HAP-1 (cell line): ENCODE measurements at regions not wholly inside any gene's neighbourhood (a gene's known extent, or its start where the extent isn't known, plus 50 kb on each side); places are given as distances from the start of the nearest gene placed in this dataset.
"Not testable (repeated sequence)": the region's sequence is repeated elsewhere in the genome, so short reads cannot be mapped to it uniquely, and the experiment has no call there.

Experiments used
- DNase-seq, 2 experiments: peaks; one replicate each; pipeline ENCODE4 v3.0.0-alpha.2; 2016 to 2020; ENCODE audit warnings: low spot score in 2 of 2
- H3K27me3 ChIP-seq: fragments of 250-450 bp; sonication (Bioruptor Pico); 2 replicates; pipeline ENCODE4 v1.5.1; 2020; ENCODE audit warnings: low read depth, mild to moderate bottlenecking, moderate library complexity
- H3K36me3 ChIP-seq: fragments of 250-450 bp; sonication (Bioruptor Pico); replicated peaks from 2 replicates; pipeline ENCODE4 v1.5.1; 2020; ENCODE audit warnings: mild to moderate bottlenecking
- H3K4me1 ChIP-seq: fragments of 250-450 bp; sonication (Bioruptor Pico); 2 replicates; pipeline ENCODE4 v1.5.1; 2020; ENCODE audit warnings: mild to moderate bottlenecking
- H3K4me3 ChIP-seq: fragments of 250-450 bp; sonication (Bioruptor Pico); 2 replicates; pipeline ENCODE4 v1.5.1; 2020; ENCODE audit warnings: mild to moderate bottlenecking, moderate library complexity
- H3K9me3 ChIP-seq: fragments of 250-450 bp; sonication (Bioruptor Pico); 2 replicates; pipeline ENCODE4 v1.5.1; 2020; ENCODE audit warnings: mild to moderate bottlenecking, moderate library complexity
- in situ Hi-C: fragments of 300-500 bp; cut with MboI; formaldehyde crosslinking; loops from 3 replicates; pipeline ENCODE4 v1.14.3; 2020; ENCODE audit warnings: low sequenced_read_pairs, inconsistent platforms, mixed read lengths

- H3K4me3 ChIP-seq: no peak overlapping the region
- no peaks in the 10 kb centered on the region for H3K36me3 ChIP-seq
- no peaks in the 10 kb centered on the region for H3K4me1 ChIP-seq
- no peaks in the 10 kb centered on the region for H3K9me3 ChIP-seq
- in situ Hi-C loops: no loop called here
- DNase-seq: no peak
- H3K27me3 ChIP-seq: peaks cover 15% of the 10 kb centered on the region
Measured at GRCh38 chr13:97875911-97876310, 77.6 kb upstream of the IPO5 start.

DNA sequence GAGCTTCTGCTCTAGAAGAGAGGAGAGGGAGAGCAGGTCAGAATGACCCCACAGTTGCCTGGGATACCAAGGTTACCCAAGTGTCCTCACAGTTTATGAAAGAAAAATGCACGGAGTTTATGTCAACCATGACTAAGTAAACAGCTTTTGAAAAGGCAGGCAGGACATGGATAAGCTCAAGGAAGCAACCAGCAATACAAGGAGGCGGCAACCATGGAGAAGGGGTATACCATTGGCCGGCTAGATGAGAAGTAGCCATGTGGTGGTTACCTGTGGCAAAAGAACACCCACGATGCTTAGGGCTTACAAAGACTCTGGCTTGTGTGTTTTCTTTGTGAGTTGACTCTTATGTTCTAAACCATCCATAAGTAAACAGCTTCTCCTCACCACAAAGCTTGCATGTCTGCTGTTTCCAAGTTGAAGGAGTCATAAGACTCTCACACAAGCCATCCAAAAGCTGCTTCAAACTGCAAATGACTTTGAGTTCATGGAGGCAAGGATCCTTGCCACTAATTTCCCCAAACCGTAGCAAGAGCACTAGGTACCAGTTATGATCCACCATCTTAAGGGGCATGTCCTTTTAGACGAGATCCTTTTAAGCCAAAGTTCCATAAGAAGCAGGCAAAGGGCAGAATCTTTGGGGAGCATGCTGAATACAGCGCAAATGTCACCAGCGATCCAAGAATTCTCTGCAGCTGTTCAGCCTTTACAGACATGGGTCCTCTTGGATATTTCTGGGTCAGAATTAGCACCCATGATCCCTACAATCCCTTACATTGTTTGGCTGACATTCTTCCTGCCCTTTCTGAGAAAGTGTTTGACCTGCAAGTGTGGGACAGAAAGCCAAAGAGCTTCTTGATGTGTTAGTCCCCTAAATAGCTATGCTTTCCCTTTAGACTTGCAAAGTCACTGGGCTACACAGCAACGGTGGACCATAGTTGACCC lies 74.8 kb upstream of the IPO5 start:
- Histone ChIP-seq H3K4me3 (no peak overlapping the region), H3K36me3 (no peaks in the 10 kb centered on the region), H3K4me1 (no peaks in the 10 kb centered on the region), H3K9me3 (no peaks in the 10 kb centered on the region), H3K27me3 (peaks cover 13% of the 10 kb centered on the region)
- DNase-seq: no peak
- in situ Hi-C loops: no loop called here

- peaks cover 13% of the 10 kb centered on the region for H3K27me3 ChIP-seq
- H3K4me1 ChIP-seq: no peaks in the 10 kb centered on the region
- DNase-seq: no peak
- H3K36me3 ChIP-seq: no peaks in the 10 kb centered on the region
- no peaks in the 10 kb centered on the region for H3K9me3 ChIP-seq
- in situ Hi-C loops: no loop called here
- no peak overlapping the region for H3K4me3 ChIP-seq
Measured at GRCh38 chr13:97879646-97880310, 73.7 kb upstream of the IPO5 start.

DNA sequence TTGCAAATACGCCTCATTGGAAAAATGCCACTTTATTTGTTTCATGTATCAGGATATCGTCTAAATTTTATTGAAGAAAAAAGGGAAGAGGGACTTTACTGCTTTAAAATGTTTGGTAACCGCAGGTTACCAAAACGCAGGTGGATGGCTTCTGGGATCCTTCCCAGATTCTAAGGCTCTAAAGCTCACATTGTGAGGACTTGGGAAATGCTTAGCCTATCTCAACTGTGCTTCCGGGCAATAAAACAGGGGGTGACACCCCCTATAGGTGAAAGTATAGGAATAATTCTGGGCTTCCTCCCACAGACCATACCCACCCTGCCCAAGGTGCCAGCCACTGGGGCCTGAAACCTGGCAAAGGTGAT lies 73.2 kb upstream of the IPO5 start:
- H3K4me3 ChIP-seq: no peak overlapping the region
- in situ Hi-C loops: no loop called here

GRCh38 chr13:97881556-97881955 lies 71.9 kb upstream of the IPO5 start:
- no peak overlapping the region for H3K4me3 ChIP-seq
- H3K9me3 ChIP-seq: no peaks in the 10 kb centered on the region
- peaks cover 1% of the 10 kb centered on the region for H3K27me3 ChIP-seq
- no peak for DNase-seq
- H3K4me1 ChIP-seq: no peaks in the 10 kb centered on the region
- H3K36me3 ChIP-seq: no peaks in the 10 kb centered on the region
- in situ Hi-C loops: no loop called here

More for the DNA sequence above, 73.2 kb upstream of the IPO5 start:
- no peaks in the 10 kb centered on the region for H3K9me3 ChIP-seq
- peaks cover 13% of the 10 kb centered on the region for H3K27me3 ChIP-seq
- H3K36me3 ChIP-seq: no peaks in the 10 kb centered on the region
- H3K4me1 ChIP-seq: no peaks in the 10 kb centered on the region
- DNase-seq: no peak

- no peaks in the 10 kb centered on the region; the same call in 1 of the 2 replicates for H3K27me3 ChIP-seq
- in situ Hi-C loops: no loop called here
- no peaks in the 10 kb centered on the region for H3K4me1 ChIP-seq
- H3K4me3 ChIP-seq: no peak overlapping the region
- DNase-seq: no peak
- H3K9me3 ChIP-seq: no peaks in the 10 kb centered on the region
- H3K36me3 ChIP-seq: no peaks in the 10 kb centered on the region
Measured at GRCh38 chr13:97883396-97883795, 70.1 kb upstream of the IPO5 start.

DNA sequence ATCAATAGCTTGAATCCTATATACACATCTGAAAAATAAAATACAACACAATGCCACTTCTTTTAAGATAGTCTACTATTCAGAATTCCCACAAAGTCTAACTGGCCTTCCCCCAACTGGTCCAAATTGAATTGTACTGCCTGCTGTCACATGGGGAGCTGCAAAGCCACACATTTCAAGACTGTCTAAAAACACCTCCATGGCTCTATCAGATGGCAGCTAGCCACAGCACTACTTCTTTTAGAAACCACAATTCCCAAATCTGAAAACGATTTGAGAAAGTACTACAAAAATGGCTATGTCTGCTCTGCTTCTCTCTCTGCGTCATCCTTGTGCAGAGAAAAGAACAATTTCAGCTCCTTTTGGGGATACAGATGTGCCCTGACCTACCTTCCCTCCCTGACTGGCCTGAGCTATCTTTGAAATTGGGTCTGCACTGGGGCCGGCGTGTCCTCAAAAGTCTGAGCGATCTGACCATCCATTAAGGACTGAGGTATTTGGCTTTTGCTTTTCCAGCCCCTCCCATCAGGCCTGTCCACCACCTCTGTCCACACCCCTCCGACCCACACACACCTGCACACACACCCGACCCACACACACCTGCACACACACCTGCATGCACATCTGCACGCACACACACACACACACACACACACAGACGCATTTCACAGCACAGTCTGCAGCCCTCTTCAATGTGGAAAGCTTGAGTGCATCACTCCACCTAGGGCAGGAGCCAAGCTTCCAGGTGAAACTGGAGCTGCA lies 68.6 kb upstream of the IPO5 start:
- no peaks in the 10 kb centered on the region for H3K9me3 ChIP-seq
- H3K4me3 ChIP-seq: no peak overlapping the region
- no peaks in the 10 kb centered on the region for H3K36me3 ChIP-seq
- H3K27me3 ChIP-seq: no peaks in the 10 kb centered on the region; the same call in 1 of the 2 replicates
- no peaks in the 10 kb centered on the region for H3K4me1 ChIP-seq
- in situ Hi-C loops: no loop called here
- no peak for DNase-seq

DNA sequence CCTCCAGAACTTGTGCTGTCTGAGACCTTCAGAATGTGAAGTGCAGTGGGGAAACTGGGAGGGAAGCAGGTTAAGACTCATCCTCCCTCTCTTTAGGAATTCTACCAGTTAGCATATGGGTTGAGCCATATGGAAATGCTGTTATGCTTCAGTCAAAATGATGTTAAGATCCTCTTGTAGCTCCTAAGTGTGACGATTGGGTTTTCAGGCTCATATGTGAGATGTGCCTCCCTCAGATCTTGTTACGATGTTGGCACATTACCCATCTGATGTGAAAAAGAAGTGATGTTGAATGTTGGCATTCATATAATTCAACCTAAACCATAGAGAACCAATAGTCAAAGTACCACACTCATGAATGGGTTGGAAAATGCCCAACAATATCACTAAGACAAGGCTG lies 67.8 kb upstream of the IPO5 start:
- Histone ChIP-seq H3K36me3 (no peaks in the 10 kb centered on the region), H3K27me3 (no peaks in the 10 kb centered on the region; the same call in 1 of the 2 replicates), H3K4me1 (no peaks in the 10 kb centered on the region), H3K4me3 (no peak overlapping the region), H3K9me3 (no peaks in the 10 kb centered on the region)
- in situ Hi-C loops: no loop called here
- DNase-seq: no peak

DNA sequence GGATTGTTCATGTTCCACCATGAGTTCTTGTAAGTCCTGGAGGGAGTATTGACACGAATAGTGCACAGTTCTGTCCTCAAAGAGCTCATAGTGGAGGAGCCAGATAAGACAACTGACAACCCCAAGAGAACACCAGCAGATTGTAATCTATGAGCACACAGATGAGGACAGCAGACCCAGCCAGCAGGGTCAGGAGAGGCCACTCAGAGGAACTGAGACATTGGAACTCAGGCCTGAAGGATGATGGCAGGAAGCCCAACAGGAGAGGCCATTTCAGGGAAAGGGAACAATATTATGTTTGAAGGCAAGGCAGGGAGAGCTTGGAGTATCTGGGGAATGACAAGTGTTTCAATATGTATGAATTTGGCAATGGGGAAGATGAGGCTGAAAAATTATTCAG lies 63.7 kb upstream of the IPO5 start:
- no peaks in the 10 kb centered on the region for H3K36me3 ChIP-seq
- no peaks in the 10 kb centered on the region for H3K4me1 ChIP-seq
- H3K4me3 ChIP-seq: no peak overlapping the region
- no peaks in the 10 kb centered on the region for H3K9me3 ChIP-seq
- in situ Hi-C loops: no loop called here
- H3K27me3 ChIP-seq: no peaks in the 10 kb centered on the region
- no peak for DNase-seq

DNA sequence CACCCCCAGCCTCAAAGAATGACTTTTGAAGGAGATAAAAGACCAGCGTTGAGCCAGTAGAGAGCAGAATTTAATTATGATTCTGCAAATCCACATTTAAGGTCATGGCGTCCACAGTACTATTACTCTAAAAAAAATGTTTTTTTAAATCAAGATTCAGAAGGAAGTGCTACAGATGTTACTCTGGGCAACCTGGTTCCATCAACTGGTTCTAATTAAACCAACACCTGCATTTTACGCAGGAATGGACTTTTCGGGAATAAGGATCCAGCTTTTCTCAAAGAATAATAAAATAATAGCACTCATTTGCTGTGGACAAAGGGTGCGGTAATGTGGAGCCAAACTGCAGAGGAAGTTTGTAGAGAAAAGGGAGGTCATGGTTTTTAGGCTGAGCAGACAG lies 62.9 kb upstream of the IPO5 start:
- Histone ChIP-seq H3K4me3 (no peak overlapping the region), H3K27me3 (no peaks in the 10 kb centered on the region), H3K36me3 (no peaks in the 10 kb centered on the region), H3K9me3 (no peaks in the 10 kb centered on the region), H3K4me1 (no peaks in the 10 kb centered on the region)
- in situ Hi-C loops: no loop called here
- no peak for DNase-seq

DNA sequence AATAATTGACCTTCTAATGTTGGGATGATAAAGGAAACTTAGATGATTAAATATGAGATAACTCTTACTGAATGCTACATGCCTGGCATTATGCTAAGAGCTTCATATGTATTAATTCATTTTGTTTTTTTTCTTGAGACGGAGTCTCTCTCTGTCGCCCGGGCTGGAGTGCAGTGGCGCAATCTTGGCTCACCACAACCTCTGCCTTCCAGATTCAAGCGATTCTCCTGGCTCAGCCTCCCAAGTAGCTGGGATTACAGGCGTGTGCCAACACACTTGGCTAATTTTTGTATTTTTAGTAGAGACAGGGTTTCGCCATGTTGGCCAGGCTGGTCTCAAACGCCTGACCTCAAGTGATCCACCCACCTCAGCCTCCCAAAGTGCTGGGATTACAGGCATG lies 61.5 kb upstream of the IPO5 start:
- H3K36me3 ChIP-seq, in situ Hi-C loops, H3K4me1 ChIP-seq, H3K9me3 ChIP-seq, DNase-seq, H3K4me3 ChIP-seq, H3K27me3 ChIP-seq: not testable (repeated sequence)

GRCh38 chr13:97892717-97893116 lies 60.8 kb upstream of the IPO5 start:
- in situ Hi-C loops: no loop called here
- no peak for DNase-seq
- no peaks in the 10 kb centered on the region for H3K9me3 ChIP-seq

DNA sequence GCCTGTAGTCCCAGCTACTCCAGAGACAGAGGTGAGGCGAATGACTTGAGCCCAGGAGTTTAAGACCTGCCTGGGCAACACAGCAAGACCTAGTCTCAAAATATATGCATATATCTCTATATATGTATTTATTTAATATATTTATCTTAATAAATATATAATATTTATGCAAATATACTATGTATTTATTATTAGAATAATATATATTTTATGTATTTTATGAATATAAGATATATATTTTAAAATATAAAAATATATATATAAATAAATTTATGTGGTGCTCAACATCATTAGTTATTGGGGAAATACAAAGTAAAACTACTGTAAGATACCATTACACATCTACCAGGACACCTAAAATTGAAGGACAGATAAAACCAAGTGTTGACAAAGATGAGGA lies 58.1 kb upstream of the IPO5 start:
- H3K36me3 ChIP-seq: no peaks in the 10 kb centered on the region
- H3K4me3 ChIP-seq: no peak overlapping the region
- no peaks in the 10 kb centered on the region for H3K27me3 ChIP-seq
- DNase-seq: no peak
- in situ Hi-C loops: no loop called here
- no peaks in the 10 kb centered on the region for H3K9me3 ChIP-seq
- H3K4me1 ChIP-seq: no peaks in the 10 kb centered on the region

More at GRCh38 chr13:97892717-97893116, 60.8 kb upstream of the IPO5 start:
- Histone ChIP-seq H3K36me3 (no peaks in the 10 kb centered on the region), H3K4me1 (no peaks in the 10 kb centered on the region), H3K27me3 (no peaks in the 10 kb centered on the region), H3K4me3 (no peak overlapping the region)

DNA sequence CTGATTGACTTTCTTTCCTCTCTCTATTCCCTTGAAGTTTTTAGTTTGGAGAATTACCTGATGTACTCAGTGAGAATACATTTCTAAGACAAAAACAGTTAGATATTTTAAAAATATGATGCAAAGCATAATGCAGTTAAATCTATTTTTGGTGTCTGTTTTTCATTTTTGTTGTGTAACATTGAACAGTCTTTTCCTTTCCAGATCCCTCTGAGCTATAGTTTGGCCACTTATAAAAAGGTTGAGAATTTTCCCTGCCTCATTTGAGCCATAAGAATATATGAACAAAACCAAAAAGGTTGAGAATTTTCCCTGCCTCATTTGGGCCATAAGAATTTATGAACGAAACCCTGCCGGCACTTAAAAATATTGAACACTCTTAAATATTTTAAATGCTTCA lies 57.0 kb upstream of the IPO5 start:
- H3K9me3 ChIP-seq: no peaks in the 10 kb centered on the region
- H3K36me3 ChIP-seq: no peaks in the 10 kb centered on the region
- no peaks in the 10 kb centered on the region for H3K27me3 ChIP-seq
- in situ Hi-C loops: no loop called here
- H3K4me3 ChIP-seq: no peak overlapping the region
- H3K4me1 ChIP-seq: no peaks in the 10 kb centered on the region
- DNase-seq: no peak
